ENCODE measurements at regions not wholly inside any gene's neighbourhood (a gene's known extent, or its start where the extent isn't known, plus 50 kb on each side); places are given as distances from the start of the nearest gene placed in this dataset.

DNA sequence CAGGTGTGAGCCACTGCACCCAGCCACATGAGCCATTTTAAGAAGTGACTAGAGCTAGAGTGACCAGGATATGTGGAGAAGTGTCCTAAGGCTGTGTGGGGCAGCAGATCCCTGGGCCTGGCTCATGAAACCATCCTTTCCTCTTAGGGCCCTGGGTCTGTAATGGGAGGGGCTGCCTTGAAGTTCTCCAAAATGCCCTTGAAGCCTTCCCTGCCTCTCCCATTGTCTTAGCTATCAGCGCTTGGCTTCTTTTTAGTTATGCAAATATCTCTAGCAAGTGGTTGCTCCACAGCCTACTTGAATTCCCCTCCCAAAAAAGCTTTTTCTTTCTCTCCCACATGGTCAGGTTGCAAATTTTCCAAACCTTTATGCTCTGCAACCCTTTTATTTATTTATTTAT, 112.4 kb upstream of the SPATA16 start:
- TF ChIP-seq CTCF (IDR thresholded peaks at IDR 0.05; ENCODE audit: low read depth, low read length) = no peak
- no peaks in the 10 kb centered on the region for H3K9me3 ChIP-seq (ENCODE audit: severe bottlenecking)
- H3K4me3 ChIP-seq (ENCODE audit: low read depth, low read length) = no peak overlapping the region
- H3K27ac ChIP-seq = no peak overlapping the region
- no peaks in the 10 kb centered on the region for H3K27me3 ChIP-seq (ENCODE audit: insufficient read depth, low read depth, severe bottlenecking)
- no peak for DNase-seq
- no peaks in the 10 kb centered on the region for H3K36me3 ChIP-seq

GRCh38 chr3:173249457-173249856, 108.4 kb upstream of the SPATA16 start:
- no peak for DNase-seq
- H3K27me3 ChIP-seq (ENCODE audit: insufficient read depth, low read depth, severe bottlenecking) = no peaks in the 10 kb centered on the region
- no peak overlapping the region for H3K27ac ChIP-seq
- no peaks in the 10 kb centered on the region for H3K9me3 ChIP-seq (ENCODE audit: severe bottlenecking)
- no peak overlapping the region for H3K4me3 ChIP-seq (ENCODE audit: low read depth, low read length)
- TF ChIP-seq CTCF (IDR thresholded peaks at IDR 0.05; ENCODE audit: low read depth, low read length) = no peak
- H3K36me3 ChIP-seq = no peaks in the 10 kb centered on the region

DNA sequence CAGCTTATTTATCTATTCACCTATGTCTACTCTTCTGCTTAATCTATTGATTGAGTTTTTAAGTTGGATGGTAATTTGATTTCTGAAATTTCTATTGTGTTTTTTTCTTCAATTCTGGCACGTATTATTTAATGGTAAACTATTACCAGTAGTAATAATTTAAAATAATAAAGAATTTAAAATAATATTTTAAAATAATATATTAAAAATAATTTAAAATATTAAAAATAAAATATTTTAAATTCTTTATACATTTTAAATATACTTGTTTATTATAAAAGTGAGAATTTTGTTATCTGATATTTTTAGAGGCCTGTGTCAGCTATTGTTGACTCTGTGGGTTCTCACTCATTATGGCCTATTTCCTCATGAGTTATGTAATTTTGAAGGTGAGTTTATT, 100.7 kb upstream of the SPATA16 start:
- Histone ChIP-seq H3K27ac (no peak overlapping the region), H3K27me3 (ENCODE audit: insufficient read depth, low read depth, severe bottlenecking) (no peaks in the 10 kb centered on the region)

DNA sequence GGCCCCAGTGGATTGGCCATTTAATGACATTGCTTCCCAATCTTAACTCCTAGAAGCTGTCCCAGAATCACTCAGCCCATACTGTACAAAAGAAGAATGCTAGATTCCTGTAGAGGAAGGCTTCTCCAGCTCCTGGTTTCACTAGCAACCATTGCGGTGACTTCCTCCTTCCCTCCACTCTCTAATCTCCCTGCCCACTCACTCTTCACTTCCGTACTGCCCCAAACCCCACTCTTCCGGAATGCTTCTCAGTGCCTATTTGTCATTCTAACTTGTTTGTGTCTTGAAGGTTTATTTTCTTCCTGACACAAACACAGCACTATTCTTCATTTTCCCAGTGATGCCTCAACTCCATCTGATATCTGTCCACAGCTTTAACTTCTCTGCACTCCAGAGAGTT, 97.1 kb upstream of the SPATA16 start:
- no peak for DNase-seq
- Histone ChIP-seq H3K27me3 (ENCODE audit: insufficient read depth, low read depth, severe bottlenecking) (no peaks in the 10 kb centered on the region), H3K4me3 (ENCODE audit: low read depth, low read length) (no peak overlapping the region), H3K36me3 (no peaks in the 10 kb centered on the region), H3K27ac (no peak overlapping the region), H3K9me3 (ENCODE audit: severe bottlenecking) (no peaks in the 10 kb centered on the region)
- no peak for TF ChIP-seq CTCF (IDR thresholded peaks at IDR 0.05; ENCODE audit: low read depth, low read length)

More for the DNA sequence above, 100.7 kb upstream of the SPATA16 start:
- Histone ChIP-seq H3K9me3 (ENCODE audit: severe bottlenecking) (no peaks in the 10 kb centered on the region), H3K4me3 (ENCODE audit: low read depth, low read length) (no peak overlapping the region), H3K36me3 (no peaks in the 10 kb centered on the region)
- no peak for TF ChIP-seq CTCF (IDR thresholded peaks at IDR 0.05; ENCODE audit: low read depth, low read length)
- DNase-seq = no peak

GRCh38 chr3:173225351-173225750, 84.3 kb upstream of the SPATA16 start:
- no peak for DNase-seq
- TF ChIP-seq CTCF (IDR thresholded peaks at IDR 0.05; ENCODE audit: low read depth, low read length) = no peak
- no peaks in the 10 kb centered on the region for H3K9me3 ChIP-seq (ENCODE audit: severe bottlenecking)
- H3K27me3 ChIP-seq (ENCODE audit: insufficient read depth, low read depth, severe bottlenecking) = no peaks in the 10 kb centered on the region
- H3K27ac ChIP-seq = no peak overlapping the region
- H3K4me3 ChIP-seq (ENCODE audit: low read depth, low read length) = no peak overlapping the region
- H3K36me3 ChIP-seq = no peaks in the 10 kb centered on the region

GRCh38 chr3:173221010-173221409, 80.0 kb upstream of the SPATA16 start:
- no peak for DNase-seq
- no peak overlapping the region for H3K27ac ChIP-seq
- 0 out of 2 replicates have a peak, but pooled peaks have one; percentile 3 for TF ChIP-seq CTCF (IDR thresholded peaks at IDR 0.05; ENCODE audit: low read depth, low read length)
- H3K27me3 ChIP-seq (ENCODE audit: insufficient read depth, low read depth, severe bottlenecking) = no peaks in the 10 kb centered on the region
- H3K9me3 ChIP-seq (ENCODE audit: severe bottlenecking) = no peaks in the 10 kb centered on the region
- H3K4me3 ChIP-seq (ENCODE audit: low read depth, low read length) = no peak overlapping the region
- H3K36me3 ChIP-seq = no peaks in the 10 kb centered on the region

Data from WERI-Rb-1 (cell line).